H1 (cell line): ENCODE measurements at regions not wholly inside any gene's neighbourhood (a gene's known extent, or its start where the extent isn't known, plus 50 kb on each side); places are given as distances from the start of the nearest gene placed in this dataset.

Experiments used
- CTCF ChIA-PET: fragments of 300-600 bp; sonication (Branson Sonifier 250); formaldehyde crosslinking; loops from one replicate; lab custom pipeline; 2021; ENCODE audit not compliant: partially characterized antibody; lab: Charles Lee
- POLR2A ChIA-PET: fragments of 300-600 bp; sonication (Branson Sonifier 250); formaldehyde crosslinking; loops from one replicate; lab custom pipeline; 2021; ENCODE audit warnings: inconsistent platforms; ENCODE audit not compliant: partially characterized antibody; lab: Charles Lee
- DNase-seq, 2 experiments: peaks; one replicate each; pipeline versions ENCODE4 v3.0.0 to v3.0.0-alpha.2; 2010 to 2022; ENCODE audit warnings: low spot score in 2 of 2, low read depth in 1 of 2, mixed read lengths in 1 of 2
- FAIRE-seq: peaks from 2 replicates; lab custom pipeline; 2011; peaks lifted over from hg19 to GRCh38; lab: Jason Lieb, UNC
- H2AFZ ChIP-seq: 2 replicates; pipeline ENCODE4 v1.8.1; 2012; ENCODE audit warnings: low read length, inconsistent platforms
- H2AK5ac ChIP-seq: 2 replicates; pipeline ENCODE4 v1.6.1; 2013; ENCODE audit warnings: low read depth, low read length
- H2BK120ac ChIP-seq: replicated peaks from 2 replicates; pipeline ENCODE3; 2013; ENCODE audit warnings: low read depth, low read length, inconsistent platforms
- H2BK12ac ChIP-seq: 2 replicates; pipeline ENCODE4 v1.6.1; 2013; ENCODE audit warnings: low read depth, low read length
- H2BK15ac ChIP-seq: 2 replicates; pipeline ENCODE4 v1.6.1; 2013; ENCODE audit warnings: low read length
- H2BK20ac ChIP-seq: 2 replicates; pipeline ENCODE4 v1.6.1; 2013; ENCODE audit warnings: low read length
- H2BK5ac ChIP-seq: 2 replicates; pipeline ENCODE4 v1.6.1; 2013; ENCODE audit warnings: low read depth, low read length
- H3K14ac ChIP-seq: 2 replicates; pipeline ENCODE4 v1.6.1; 2013; ENCODE audit warnings: inconsistent platforms; ENCODE audit not compliant: insufficient read length
- H3K18ac ChIP-seq: 2 replicates; pipeline ENCODE4 v1.6.1; 2013; ENCODE audit warnings: low read length; ENCODE audit errors: extremely low read depth
- H3K23ac ChIP-seq: 2 replicates; pipeline ENCODE4 v1.6.1; 2013; ENCODE audit warnings: inconsistent platforms; ENCODE audit not compliant: insufficient read length
- H3K23me2 ChIP-seq: 2 replicates; pipeline ENCODE4 v1.6.1; 2013; ENCODE audit warnings: low read depth, low read length
- H3K27ac ChIP-seq: 2 replicates; pipeline ENCODE4 v1.6.1; 2011; ENCODE audit warnings: low read depth, low read length, inconsistent platforms
- H3K27me3 ChIP-seq, 4 experiments: replicated peaks in 1 of 4; 1 replicate in 1 of 4; 2 replicates in 3 of 4; pipeline versions ENCODE4 v1.6.1 to v1.8.1; 2011 to 2013; ENCODE audit warnings: low read length in 3 of 4, mild to moderate bottlenecking in 3 of 4, inconsistent platforms in 2 of 4, mixed read lengths in 2 of 4, moderate library complexity in 1 of 4; ENCODE audit not compliant: control insufficient read depth in 3 of 4, insufficient read depth in 3 of 4; ENCODE audit errors: extremely low read depth in 1 of 4
- H3K36me3 ChIP-seq, 4 experiments: 2 replicates each; pipeline versions ENCODE4 v1.6.1 to v1.8.1; 2011 to 2013; ENCODE audit warnings: mild to moderate bottlenecking in 4 of 4, low read length in 3 of 4, moderate library complexity in 2 of 4, control low read depth in 1 of 4, inconsistent platforms in 1 of 4; ENCODE audit not compliant: insufficient read depth in 4 of 4, control insufficient read depth in 2 of 4
- H3K4ac ChIP-seq: replicated peaks from 2 replicates; pipeline ENCODE3; 2013; ENCODE audit warnings: low read length, low read depth, mixed read lengths, inconsistent platforms; ENCODE audit not compliant: insufficient read length
- H3K4me1 ChIP-seq, 4 experiments: replicated peaks in 1 of 4; 1 replicate in 1 of 4; 2 replicates in 3 of 4; pipeline versions ENCODE4 v1.6.1 to v1.8.1; 2011 to 2013; ENCODE audit warnings: low read length in 3 of 4, inconsistent platforms in 2 of 4, mixed read lengths in 1 of 4; ENCODE audit not compliant: insufficient read depth in 4 of 4, control insufficient read depth in 3 of 4
- H3K4me2 ChIP-seq, 2 experiments: 2 replicates each; pipeline versions ENCODE4 v1.6.1 to v1.8.1; 2011 to 2013; ENCODE audit warnings: low read depth in 2 of 2, low read length in 2 of 2, control low read depth in 1 of 2, inconsistent platforms in 1 of 2, mild to moderate bottlenecking in 1 of 2; ENCODE audit not compliant: insufficient read depth in 1 of 2
- H3K4me3 ChIP-seq, 4 experiments: fragments of 200-600, 300-600 bp in 1 of 4; sonication (generic), shearing (Covaris generic), sonication (Bioruptor Twin) in 1 of 4; 2 replicates each; pipeline versions ENCODE4 v1.5.1 to v1.8.1; 2011 to 2016; ENCODE audit warnings: low read length in 4 of 4, low read depth in 3 of 4, control low read depth in 2 of 4, inconsistent platforms in 2 of 4, mild to moderate bottlenecking in 2 of 4, mixed read lengths in 1 of 4, moderate library complexity in 1 of 4; ENCODE audit not compliant: insufficient read depth in 2 of 4; ENCODE audit errors: extremely low read depth in 1 of 4
- H3K56ac ChIP-seq: replicated peaks from 2 replicates; pipeline ENCODE3; 2013; ENCODE audit warnings: low read depth, mild to moderate bottlenecking, mixed read lengths, low read length, inconsistent platforms; ENCODE audit not compliant: insufficient read length
- H3K79me1 ChIP-seq: 2 replicates; pipeline ENCODE4 v1.6.1; 2013; ENCODE audit warnings: low read depth, low read length, control low read depth
- H3K79me2 ChIP-seq, 2 experiments: 2 replicates each; pipeline versions ENCODE4 v1.6.1 to v1.8.1; 2012 to 2013; ENCODE audit warnings: low read length in 2 of 2, mild to moderate bottlenecking in 2 of 2, inconsistent platforms in 1 of 2; ENCODE audit not compliant: insufficient read depth in 2 of 2, control insufficient read depth in 1 of 2
- H3K9ac ChIP-seq, 4 experiments: replicated peaks in 1 of 4; 1 replicate in 1 of 4; 2 replicates in 3 of 4; pipeline versions ENCODE4 v1.6.1 to v1.8.1; 2011 to 2013; ENCODE audit warnings: low read depth in 3 of 4, low read length in 3 of 4, control low read depth in 2 of 4, mild to moderate bottlenecking in 2 of 4, moderate library complexity in 2 of 4, inconsistent platforms in 1 of 4; ENCODE audit errors: extremely low read depth in 1 of 4
- H3K9me3 ChIP-seq, 2 experiments: 2 replicates each; pipeline versions ENCODE4 v1.6.1 to v1.8.1; 2012 to 2013; ENCODE audit warnings: mild to moderate bottlenecking in 2 of 2, moderate library complexity in 2 of 2, control low read depth in 1 of 2, inconsistent platforms in 1 of 2, low read depth in 1 of 2, low read length in 1 of 2, mixed read lengths in 1 of 2; ENCODE audit not compliant: insufficient read depth in 2 of 2
- H4K20me1 ChIP-seq, 2 experiments: replicated peaks in 1 of 2; 2 replicates each; pipeline versions ENCODE3 to v1.8.1; 2011 to 2013; ENCODE audit warnings: inconsistent platforms in 2 of 2, low read length in 2 of 2, mild to moderate bottlenecking in 1 of 2; ENCODE audit not compliant: insufficient read depth in 2 of 2, control insufficient read depth in 1 of 2
- H4K5ac ChIP-seq: 2 replicates; pipeline ENCODE4 v1.6.1; 2013; ENCODE audit warnings: low read length, low read depth, mixed read lengths, inconsistent platforms; ENCODE audit not compliant: insufficient read length
- H4K8ac ChIP-seq: 2 replicates; pipeline ENCODE4 v1.8.0; 2013; ENCODE audit warnings: mild to moderate bottlenecking, moderate library complexity, low read length, inconsistent platforms; ENCODE audit not compliant: insufficient read depth; ENCODE audit errors: extremely low read depth
- H4K91ac ChIP-seq: replicated peaks from 2 replicates; pipeline ENCODE3; 2013; ENCODE audit warnings: low read length, mixed read lengths, inconsistent platforms; ENCODE audit not compliant: insufficient read length
- ATF3 ChIP-seq: IDR thresholded peaks from 2 replicates; pipeline ENCODE4 v1.6.1; 2011; ENCODE audit warnings: low read depth, mild to moderate bottlenecking, low read length; ENCODE audit not compliant: insufficient read depth
- CHD2 ChIP-seq: IDR thresholded peaks from 2 replicates; pipeline ENCODE4 v1.6.1; 2012; ENCODE audit warnings: low read length, improper control_type of control experiment
- CREB1 ChIP-seq: IDR thresholded peaks from 2 replicates; pipeline ENCODE4 v1.6.1; 2012; ENCODE audit warnings: inconsistent platforms
- HDAC2 ChIP-seq, 2 experiments: fragments of 300-600 bp in 1 of 2; sonication (generic) in 1 of 2; IDR thresholded peaks; 2 replicates each; pipeline ENCODE4 v1.6.1; 2011 to 2012; ENCODE audit warnings: low read depth in 2 of 2, low read length in 2 of 2, mild to moderate bottlenecking in 2 of 2, moderate library complexity in 2 of 2, borderline replicate concordance in 1 of 2, inconsistent platforms in 1 of 2
- JUND ChIP-seq: IDR thresholded peaks from 2 replicates; pipeline ENCODE4 v1.6.1; 2011; ENCODE audit warnings: mild to moderate bottlenecking, improper control_type of control experiment, low read length
- RAD21 ChIP-seq, 2 experiments: IDR thresholded peaks in 1 of 2; conservative IDR thresholded peaks in 1 of 2; 2 replicates each; pipeline ENCODE4 v1.6.1; 2011; ENCODE audit warnings: low read depth in 2 of 2, low read length in 2 of 2, improper control_type of control experiment in 1 of 2, inconsistent platforms in 1 of 2, mild to moderate bottlenecking in 1 of 2, moderate library complexity in 1 of 2
- RXRA ChIP-seq: IDR thresholded peaks from 2 replicates; pipeline ENCODE4 v1.6.1; 2011; ENCODE audit warnings: low read depth, mild to moderate bottlenecking, low read length, moderate library complexity; ENCODE audit not compliant: insufficient read depth
- SAP30 ChIP-seq: fragments of 300-600 bp; sonication (generic); IDR thresholded peaks from 2 replicates; pipeline ENCODE4 v1.7.1; 2012; ENCODE audit warnings: low read length, moderate library complexity, mild to moderate bottlenecking, inconsistent platforms; ENCODE audit not compliant: insufficient read depth, insufficient replicate concordance
- SIX5 ChIP-seq: IDR thresholded peaks from 2 replicates; pipeline ENCODE4 v1.6.1; 2011; ENCODE audit warnings: mild to moderate bottlenecking, low read depth, low read length
- SP2 ChIP-seq: IDR thresholded peaks from 2 replicates; pipeline ENCODE4 v1.6.1; 2012; ENCODE audit warnings: mild to moderate bottlenecking, low read length, inconsistent platforms
- SUZ12 ChIP-seq: fragments of 200-600 bp; sonication (generic); IDR thresholded peaks from 2 replicates; pipeline ENCODE4 v1.6.1; 2012; ENCODE audit warnings: mild to moderate bottlenecking, inconsistent platforms, low read length, moderate library complexity, mixed read lengths
- TAF7 ChIP-seq: optimal IDR thresholded peaks from 2 replicates; pipeline ENCODE3; 2011; ENCODE audit warnings: low read depth, mild to moderate bottlenecking, inconsistent platforms, low read length, moderate library complexity, borderline replicate concordance
- TEAD4 ChIP-seq: IDR thresholded peaks from 2 replicates; pipeline ENCODE4 v1.6.1; 2012; ENCODE audit warnings: low read depth, low read length, inconsistent platforms, mixed read lengths
- WGBS, 2 experiments: shearing (Covaris generic) in 1 of 2; methylation state at CpG; one replicate each; pipeline versions ENCODE4 v1.1.6 to v1.1.7; 2013 to 2015; ENCODE audit warnings: low lambda C conversion rate in 2 of 2, mixed read lengths in 2 of 2, inconsistent platforms in 1 of 2, low coverage in 1 of 2, missing lambda C conversion rate in 1 of 2; ENCODE audit not compliant: insufficient replicate concordance in 2 of 2, insufficient coverage in 1 of 2, insufficient read length in 1 of 2; ENCODE audit errors: extremely low coverage in 1 of 2, missing lambda C conversion rate in 1 of 2; 5-methylcytosine and 5-hydroxymethylcytosine counted together

GRCh38 chr7:9283246-9283645, 849.8 kb downstream of the NXPH1 start:
- no peak for TF ChIP-seq ATF3
- TF ChIP-seq RXRA, result no peak
- TF ChIP-seq SUZ12, result no peak
- no peak for TF ChIP-seq JUND
- no peak for TF ChIP-seq SIX5
- no peak for TF ChIP-seq HDAC2 (IDR thresholded peaks at IDR 0.05; ENCODE audit: borderline replicate concordance in 1 of 2, low read depth in 2 of 2, low read length in 2 of 2)
- no peak for TF ChIP-seq CHD2
- no peak for TF ChIP-seq TEAD4
- TF ChIP-seq RAD21 (IDR thresholded peaks at IDR 0.05 in 1 of 2, conservative IDR thresholded peaks at IDR 0.05 in 1 of 2; ENCODE audit: low read depth in 2 of 2, low read length in 2 of 2), result no peak
- TF ChIP-seq SP2, result no peak
- no peak for TF ChIP-seq TAF7
- TF ChIP-seq CREB1, result no peak
- no peak for TF ChIP-seq SAP30
- H2BK12ac ChIP-seq, result no peak overlapping the region
- H2AK5ac ChIP-seq, result no peak overlapping the region
- POLR2A ChIA-PET, result no interaction called here
- no peak overlapping the region for H3K4ac ChIP-seq
- 93% methylated on average over 2 of the region's 2 CpGs; no CpG with 5 or more reads in 1 of the 2 experiments for WGBS, 2 experiments
- no peak overlapping the region for H4K8ac ChIP-seq
- H3K23me2 ChIP-seq, result no peaks in the 10 kb centered on the region
- no peak overlapping the region for H3K18ac ChIP-seq
- H2BK15ac ChIP-seq, result no peak overlapping the region
- H3K4me2 ChIP-seq, result no peak overlapping the region
- no peak overlapping the region for H4K5ac ChIP-seq
- no peak overlapping the region for H4K91ac ChIP-seq
- no peaks in the 10 kb centered on the region; a peak in 2 of 8 replicates for H3K36me3 ChIP-seq
- no peak overlapping the region for H3K27ac ChIP-seq
- no peak overlapping the region for H2BK5ac ChIP-seq
- DNase-seq (no peak), FAIRE-seq (no peak)
- CTCF ChIA-PET, result no interaction called here
- no peak overlapping the region for H3K4me3 ChIP-seq
- H3K79me2 ChIP-seq, result no peaks in the 10 kb centered on the region
- no peak overlapping the region for H3K56ac ChIP-seq
- no peak overlapping the region for H2BK20ac ChIP-seq
- no peaks in the 10 kb centered on the region; a peak in 1 of 7 replicates for H3K27me3 ChIP-seq
- H3K23ac ChIP-seq, result no peak overlapping the region
- H3K9me3 ChIP-seq, result peaks cover 0 to 4% of the 10 kb centered on the region in 2 experiments; a peak in 1 of 4 replicates
- no peaks in the 10 kb centered on the region for H3K79me1 ChIP-seq
- H2BK120ac ChIP-seq, result no peak overlapping the region
- H3K4me1 ChIP-seq, result peaks cover 0 to 4% (median 0%) of the 10 kb centered on the region in 4 experiments; a peak in 3 of 7 replicates
- no peak overlapping the region for H2AFZ ChIP-seq
- H3K14ac ChIP-seq, result no peak overlapping the region
- H4K20me1 ChIP-seq, result no peaks in the 10 kb centered on the region
- no peak overlapping the region for H3K9ac ChIP-seq
